SK-N-SH (cell line): ENCODE measurements at regions not wholly inside any gene's neighbourhood (a gene's known extent, or its start where the extent isn't known, plus 50 kb on each side); places are given as distances from the start of the nearest gene placed in this dataset.

ENCODE experiments used
- CTCF ChIA-PET: fragments of 300-600, 350-600 bp; formaldehyde crosslinking; extraction: SDS; loops from one replicate; lab custom pipeline; 2021; lab: Yijun Ruan, JAX
- POLR2A ChIA-PET: fragments of 350-600 bp; sonication (Branson Sonifier 250); formaldehyde crosslinking; extraction: SDS; loops from one replicate; lab custom pipeline; 2020; ENCODE audit warnings: antibody characterized with exemption, inconsistent platforms; lab: Yijun Ruan, JAX
- DNase-seq: peaks from one replicate; pipeline ENCODE4 v3.0.0; 2012
- H2AFZ ChIP-seq: fragments of 200-600 bp; sonication (generic); 2 replicates; pipeline ENCODE4 v1.8.1; 2016; ENCODE audit warnings: antibody characterized with exemption, mild to moderate bottlenecking, low read depth
- H3F3A ChIP-seq: fragments of 200-600 bp; sonication (generic); replicated peaks from 2 replicates; pipeline ENCODE3; 2016; ENCODE audit warnings: antibody characterized with exemption, mild to moderate bottlenecking; ENCODE audit not compliant: insufficient read depth
- H3K27ac ChIP-seq, 2 experiments: fragments of 200-500 bp in 1 of 2; fragments of 200-600 bp in 1 of 2; sonication (Bioruptor generic) in 1 of 2; sonication (generic), shearing (Covaris generic) in 1 of 2; 2 replicates each; pipeline versions ENCODE4 v1.5.1 to v1.6.1; 2014 to 2016; ENCODE audit warnings: low read depth in 2 of 2, inconsistent platforms in 1 of 2, low read length in 1 of 2, mild to moderate bottlenecking in 1 of 2, mixed read lengths in 1 of 2
- H3K27me3 ChIP-seq: fragments of 200-600 bp; sonication (generic), shearing (Covaris generic); 2 replicates; pipeline ENCODE4 v1.6.1; 2016; ENCODE audit warnings: mixed run types; ENCODE audit not compliant: insufficient read depth
- H3K36me3 ChIP-seq, 2 experiments: fragments of 200-500 bp in 1 of 2; fragments of 200-600 bp in 1 of 2; sonication (Bioruptor generic) in 1 of 2; sonication (generic) in 1 of 2; replicated peaks in 1 of 2; 2 replicates each; pipeline versions ENCODE3 to v1.5.1; 2014 to 2016; ENCODE audit warnings: low read length in 1 of 2, mild to moderate bottlenecking in 1 of 2; ENCODE audit not compliant: insufficient read depth in 2 of 2, control insufficient read depth in 1 of 2
- H3K4me1 ChIP-seq, 2 experiments: fragments of 200-500 bp in 1 of 2; fragments of 200-600 bp in 1 of 2; sonication (Bioruptor generic) in 1 of 2; sonication (generic), shearing (Covaris generic) in 1 of 2; 2 replicates each; pipeline versions ENCODE4 v1.5.1 to v1.6.1; 2014 to 2016; ENCODE audit warnings: low read depth in 1 of 2, low read length in 1 of 2, mixed run types in 1 of 2; ENCODE audit not compliant: insufficient read depth in 2 of 2, control insufficient read depth in 1 of 2
- H3K4me2 ChIP-seq: fragments of 200-600 bp; sonication (generic), shearing (Covaris generic); 2 replicates; pipeline ENCODE4 v1.6.1; 2017; ENCODE audit warnings: mixed run types
- H3K4me3 ChIP-seq, 2 experiments: fragments of 200-500 bp in 1 of 2; fragments of 200-600 bp in 1 of 2; sonication (Bioruptor generic) in 1 of 2; sonication (generic), shearing (Covaris generic) in 1 of 2; 2 replicates each; pipeline versions ENCODE4 v1.5.1 to v1.8.1; 2014 to 2016; ENCODE audit warnings: low read depth in 2 of 2, inconsistent platforms in 1 of 2, low read length in 1 of 2, mild to moderate bottlenecking in 1 of 2, mixed read lengths in 1 of 2, moderate library complexity in 1 of 2
- H3K79me2 ChIP-seq: fragments of 200-600 bp; sonication (generic); 2 replicates; pipeline ENCODE4 v1.8.1; 2017; ENCODE audit warnings: mild to moderate bottlenecking; ENCODE audit not compliant: insufficient read depth
- H3K9ac ChIP-seq: fragments of 200-600 bp; sonication (generic); 2 replicates; pipeline ENCODE4 v1.6.1; 2017; ENCODE audit warnings: mixed run types
- H3K9me2 ChIP-seq: fragments of 200-600 bp; sonication (generic); 2 replicates; pipeline ENCODE4 v1.6.1; 2017; ENCODE audit warnings: mixed run types
- H3K9me3 ChIP-seq: fragments of 200-600 bp; sonication (generic); 2 replicates; pipeline ENCODE4 v1.6.1; 2017; ENCODE audit warnings: mixed run types, mild to moderate bottlenecking, moderate library complexity
- H4K20me1 ChIP-seq: fragments of 200-600 bp; sonication (generic); 2 replicates; pipeline ENCODE4 v1.6.1; 2017; ENCODE audit warnings: mild to moderate bottlenecking, mixed run types; ENCODE audit not compliant: insufficient read depth
- EP300 ChIP-seq, 2 experiments: IDR thresholded peaks; 2 replicates each; pipeline versions ENCODE4 v1.4.0 to v1.6.1; 2012; ENCODE audit warnings: borderline replicate concordance in 1 of 2, low read depth in 1 of 2, low read length in 1 of 2
- EZH2phosphoT487 ChIP-seq: fragments of 200-600 bp; sonication (generic); IDR thresholded peaks from 2 replicates; pipeline ENCODE4 v1.6.1; 2017; ENCODE audit warnings: low read depth, mixed run types, mild to moderate bottlenecking, antibody characterized with exemption, moderate library complexity, borderline replicate concordance
- FOXJ3 ChIP-seq: sonication (generic); formaldehyde crosslinking; IDR thresholded peaks from 2 replicates; pipeline ENCODE4 v1.5.1; 2020; ENCODE audit warnings: mild to moderate bottlenecking, missing genetic modification reagents
- GABPA ChIP-seq: IDR thresholded peaks from 2 replicates; pipeline ENCODE4 v1.4.0; 2012; ENCODE audit warnings: low read depth, mild to moderate bottlenecking
- GATA2 ChIP-seq: sonication (generic); formaldehyde crosslinking; IDR thresholded peaks from 2 replicates; pipeline ENCODE4 v1.5.0; 2020; ENCODE audit warnings: mild to moderate bottlenecking, missing genetic modification reagents
- MEF2A ChIP-seq: IDR thresholded peaks from 2 replicates; pipeline ENCODE4 v1.4.0; 2012; ENCODE audit warnings: low read depth, borderline replicate concordance
- MXI1 ChIP-seq: IDR thresholded peaks from 2 replicates; pipeline ENCODE4 v1.6.1; 2012; ENCODE audit warnings: mild to moderate bottlenecking, low read depth, low read length, improper control_type of control experiment
- NFIC ChIP-seq: IDR thresholded peaks from 2 replicates; pipeline ENCODE4 v1.4.0; 2012; ENCODE audit warnings: borderline replicate concordance
- POLR2AphosphoS5 ChIP-seq: IDR thresholded peaks from 2 replicates; pipeline ENCODE4 v1.6.1; 2012; ENCODE audit warnings: low read depth, low read length
- RXRA ChIP-seq: IDR thresholded peaks from 2 replicates; pipeline ENCODE4 v1.4.0; 2012; ENCODE audit warnings: low read depth, mild to moderate bottlenecking, borderline replicate concordance
- SMC3 ChIP-seq: IDR thresholded peaks from 2 replicates; pipeline ENCODE4 v1.6.1; 2012; ENCODE audit warnings: low read depth, low read length, improper control_type of control experiment
- TAF1 ChIP-seq: IDR thresholded peaks from 2 replicates; pipeline ENCODE4 v1.6.1; 2012; ENCODE audit warnings: low read depth, mild to moderate bottlenecking, low read length, moderate library complexity, borderline replicate concordance
- WGBS: methylation state at CpG from one replicate; pipeline ENCODE4 v1.1.6; 2017; ENCODE audit warnings: low lambda C conversion rate; 5-methylcytosine and 5-hydroxymethylcytosine counted together
- TF ChIP-seq, protein P1 (sequence below): IDR thresholded peaks from 2 replicates; pipeline ENCODE4 v1.6.1; 2012; ENCODE audit warnings: mild to moderate bottlenecking, low read depth, low read length, moderate library complexity
- TF ChIP-seq, protein P2 (sequence below): IDR thresholded peaks from 2 replicates; pipeline ENCODE4 v1.4.0; 2012; ENCODE audit warnings: low read depth, borderline replicate concordance
- TF ChIP-seq, protein P3 (sequence below): fragments of 200-600 bp; sonication (generic); IDR thresholded peaks from 2 replicates; pipeline ENCODE4 v1.6.1; 2017; ENCODE audit warnings: antibody characterized with exemption, mild to moderate bottlenecking, moderate library complexity

DNA sequence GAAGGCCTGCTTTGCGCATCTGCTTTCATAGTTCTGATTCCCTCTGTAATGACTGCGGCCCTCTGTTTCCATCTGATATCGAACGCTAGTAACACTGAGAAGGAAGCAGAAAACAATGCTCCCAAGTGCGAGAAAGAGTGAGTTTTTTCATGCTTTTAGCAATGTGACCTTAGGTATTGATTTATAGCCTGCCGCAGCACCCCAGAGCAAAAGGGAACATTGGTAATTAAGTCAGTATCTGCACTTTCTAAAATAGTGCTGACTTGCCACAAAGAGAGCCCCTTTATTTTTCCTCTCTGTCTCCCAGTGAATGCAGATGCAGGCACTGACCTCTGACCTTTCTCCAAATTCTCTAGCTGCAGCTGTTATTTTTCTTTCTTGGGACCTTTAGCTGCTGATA lies 129.8 kb downstream of the HDGFL1 start:
- Histone ChIP-seq H3K4me1 (peaks cover 0 to 5% of the 10 kb centered on the region in 2 experiments; a peak in 2 of 4 replicates), H3K9me3 (no peaks in the 10 kb centered on the region), H3K4me3 (no peak overlapping the region), H3K27ac (peak overlapping the region in 1 of 2 experiments; percentile 74; a peak in 2 of 4 replicates)
- POLR2A ChIA-PET = no interaction called here
- TF ChIP-seq FOXJ3 (no peak), GATA2 (CRISPR knock-in tag) (peak; percentile 35; the same call in 1 of the 2 replicates), EP300 (IDR thresholded peaks at IDR 0.05; ENCODE audit: borderline replicate concordance in 1 of 2, low read depth in 1 of 2, low read length in 1 of 2) (peak in 1 of 2 experiments; percentile 21; a peak in 1 of 4 replicates), MEF2A (no peak), RXRA (no peak), POLR2AphosphoS5 (no peak)
- TF ChIP-seq, protein P1, sequence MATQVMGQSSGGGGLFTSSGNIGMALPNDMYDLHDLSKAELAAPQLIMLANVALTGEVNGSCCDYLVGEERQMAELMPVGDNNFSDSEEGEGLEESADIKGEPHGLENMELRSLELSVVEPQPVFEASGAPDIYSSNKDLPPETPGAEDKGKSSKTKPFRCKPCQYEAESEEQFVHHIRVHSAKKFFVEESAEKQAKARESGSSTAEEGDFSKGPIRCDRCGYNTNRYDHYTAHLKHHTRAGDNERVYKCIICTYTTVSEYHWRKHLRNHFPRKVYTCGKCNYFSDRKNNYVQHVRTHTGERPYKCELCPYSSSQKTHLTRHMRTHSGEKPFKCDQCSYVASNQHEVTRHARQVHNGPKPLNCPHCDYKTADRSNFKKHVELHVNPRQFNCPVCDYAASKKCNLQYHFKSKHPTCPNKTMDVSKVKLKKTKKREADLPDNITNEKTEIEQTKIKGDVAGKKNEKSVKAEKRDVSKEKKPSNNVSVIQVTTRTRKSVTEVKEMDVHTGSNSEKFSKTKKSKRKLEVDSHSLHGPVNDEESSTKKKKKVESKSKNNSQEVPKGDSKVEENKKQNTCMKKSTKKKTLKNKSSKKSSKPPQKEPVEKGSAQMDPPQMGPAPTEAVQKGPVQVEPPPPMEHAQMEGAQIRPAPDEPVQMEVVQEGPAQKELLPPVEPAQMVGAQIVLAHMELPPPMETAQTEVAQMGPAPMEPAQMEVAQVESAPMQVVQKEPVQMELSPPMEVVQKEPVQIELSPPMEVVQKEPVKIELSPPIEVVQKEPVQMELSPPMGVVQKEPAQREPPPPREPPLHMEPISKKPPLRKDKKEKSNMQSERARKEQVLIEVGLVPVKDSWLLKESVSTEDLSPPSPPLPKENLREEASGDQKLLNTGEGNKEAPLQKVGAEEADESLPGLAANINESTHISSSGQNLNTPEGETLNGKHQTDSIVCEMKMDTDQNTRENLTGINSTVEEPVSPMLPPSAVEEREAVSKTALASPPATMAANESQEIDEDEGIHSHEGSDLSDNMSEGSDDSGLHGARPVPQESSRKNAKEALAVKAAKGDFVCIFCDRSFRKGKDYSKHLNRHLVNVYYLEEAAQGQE = no peak
- TF ChIP-seq, all 33 proteins: peak for 2
- 76% methylated on average over 6 of the region's 6 CpGs for WGBS
- Histone ChIP-seq H3K79me2 (no peaks in the 10 kb centered on the region), H3K27me3 (no peaks in the 10 kb centered on the region), H3K4me2 (no peak overlapping the region), H3F3A (no peaks in the 10 kb centered on the region), H3K9me2 (no peaks in the 10 kb centered on the region), H3K9ac (no peak overlapping the region), H2AFZ (no peak overlapping the region), H4K20me1 (no peaks in the 10 kb centered on the region), H3K36me3 (no peaks in the 10 kb centered on the region)
- peak; percentile 14 for DNase-seq
- CTCF ChIA-PET = interaction anchor here (1.5 kb wide), 1 partner anchor 12 kb away, joined by 3 read pairs; no protein-coding TSS in a partner anchor

DNA sequence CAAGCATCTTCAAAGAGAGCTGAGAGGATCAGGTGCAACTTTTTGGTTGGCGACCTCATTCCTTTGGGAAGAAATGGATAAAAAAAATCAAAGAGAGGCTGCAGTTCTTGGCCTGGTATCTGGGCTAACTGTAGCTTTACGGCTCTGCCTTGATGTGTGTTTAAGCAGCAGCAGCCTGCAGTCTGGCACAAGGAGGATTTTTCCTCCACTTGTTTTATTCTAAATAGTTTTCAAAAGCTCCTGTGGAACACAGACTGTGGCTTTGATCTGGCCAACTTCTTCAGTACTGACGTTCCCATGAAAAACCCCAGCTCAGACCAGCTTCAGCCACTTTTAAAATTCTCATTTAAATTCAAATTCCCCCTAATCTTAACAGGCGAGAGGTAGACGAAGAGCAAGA lies 137.3 kb downstream of the HDGFL1 start:
- no peaks in the 10 kb centered on the region for H3F3A ChIP-seq
- no peaks in the 10 kb centered on the region for H4K20me1 ChIP-seq
- H3K4me1 ChIP-seq = peaks cover 0 to 3% of the 10 kb centered on the region in 2 experiments; a peak in 1 of 4 replicates
- WGBS = 79% methylated on average over 5 of the region's 5 CpGs
- H3K9me3 ChIP-seq = no peaks in the 10 kb centered on the region
- ChIA-PET CTCF (interaction anchor here (0.7 kb wide), 1 partner anchor 185 kb away, joined by 3 read pairs; no protein-coding TSS in a partner anchor), POLR2A (no interaction called here)
- H3K36me3 ChIP-seq = no peaks in the 10 kb centered on the region
- H3K4me3 ChIP-seq = no peak overlapping the region
- no peaks in the 10 kb centered on the region for H3K9me2 ChIP-seq
- no peak overlapping the region for H3K4me2 ChIP-seq
- H3K27ac ChIP-seq = no peak overlapping the region
- H3K9ac ChIP-seq = no peak overlapping the region
- TF ChIP-seq GATA2 (CRISPR knock-in tag) = no peak
- TF ChIP-seq, protein P2, sequence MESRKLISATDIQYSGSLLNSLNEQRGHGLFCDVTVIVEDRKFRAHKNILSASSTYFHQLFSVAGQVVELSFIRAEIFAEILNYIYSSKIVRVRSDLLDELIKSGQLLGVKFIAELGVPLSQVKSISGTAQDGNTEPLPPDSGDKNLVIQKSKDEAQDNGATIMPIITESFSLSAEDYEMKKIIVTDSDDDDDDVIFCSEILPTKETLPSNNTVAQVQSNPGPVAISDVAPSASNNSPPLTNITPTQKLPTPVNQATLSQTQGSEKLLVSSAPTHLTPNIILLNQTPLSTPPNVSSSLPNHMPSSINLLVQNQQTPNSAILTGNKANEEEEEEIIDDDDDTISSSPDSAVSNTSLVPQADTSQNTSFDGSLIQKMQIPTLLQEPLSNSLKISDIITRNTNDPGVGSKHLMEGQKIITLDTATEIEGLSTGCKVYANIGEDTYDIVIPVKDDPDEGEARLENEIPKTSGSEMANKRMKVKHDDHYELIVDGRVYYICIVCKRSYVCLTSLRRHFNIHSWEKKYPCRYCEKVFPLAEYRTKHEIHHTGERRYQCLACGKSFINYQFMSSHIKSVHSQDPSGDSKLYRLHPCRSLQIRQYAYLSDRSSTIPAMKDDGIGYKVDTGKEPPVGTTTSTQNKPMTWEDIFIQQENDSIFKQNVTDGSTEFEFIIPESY = no peak
- TF ChIP-seq NFIC = no peak
- TF ChIP-seq TAF1 = no peak
- TF ChIP-seq, protein P3, sequence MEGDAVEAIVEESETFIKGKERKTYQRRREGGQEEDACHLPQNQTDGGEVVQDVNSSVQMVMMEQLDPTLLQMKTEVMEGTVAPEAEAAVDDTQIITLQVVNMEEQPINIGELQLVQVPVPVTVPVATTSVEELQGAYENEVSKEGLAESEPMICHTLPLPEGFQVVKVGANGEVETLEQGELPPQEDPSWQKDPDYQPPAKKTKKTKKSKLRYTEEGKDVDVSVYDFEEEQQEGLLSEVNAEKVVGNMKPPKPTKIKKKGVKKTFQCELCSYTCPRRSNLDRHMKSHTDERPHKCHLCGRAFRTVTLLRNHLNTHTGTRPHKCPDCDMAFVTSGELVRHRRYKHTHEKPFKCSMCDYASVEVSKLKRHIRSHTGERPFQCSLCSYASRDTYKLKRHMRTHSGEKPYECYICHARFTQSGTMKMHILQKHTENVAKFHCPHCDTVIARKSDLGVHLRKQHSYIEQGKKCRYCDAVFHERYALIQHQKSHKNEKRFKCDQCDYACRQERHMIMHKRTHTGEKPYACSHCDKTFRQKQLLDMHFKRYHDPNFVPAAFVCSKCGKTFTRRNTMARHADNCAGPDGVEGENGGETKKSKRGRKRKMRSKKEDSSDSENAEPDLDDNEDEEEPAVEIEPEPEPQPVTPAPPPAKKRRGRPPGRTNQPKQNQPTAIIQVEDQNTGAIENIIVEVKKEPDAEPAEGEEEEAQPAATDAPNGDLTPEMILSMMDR = no peak
- no peak for TF ChIP-seq SMC3
- TF ChIP-seq MEF2A = no peak
- TF ChIP-seq GABPA = no peak
- TF ChIP-seq EZH2phosphoT487 = no peak
- no peak for TF ChIP-seq MXI1
- no peak for DNase-seq
- no peaks in the 10 kb centered on the region for H3K27me3 ChIP-seq
- no peaks in the 10 kb centered on the region for H3K79me2 ChIP-seq
- H2AFZ ChIP-seq = no peak overlapping the region
